Epithelial cell of proximal tubule (primary cell): ENCODE measurements at regions not wholly inside any gene's neighbourhood (a gene's known extent, or its start where the extent isn't known, plus 50 kb on each side); places are given as distances from the start of the nearest gene placed in this dataset.

Source experiments
- DNase-seq: peaks from one replicate; pipeline ENCODE4 v3.0.0-alpha.2; 2011; ENCODE audit warnings: low read depth
- H3K4me3 ChIP-seq: 2 replicates; pipeline ENCODE4 v1.5.1; 2011; ENCODE audit warnings: low read depth, mild to moderate bottlenecking, low read length
- CTCF ChIP-seq: conservative IDR thresholded peaks from 2 replicates; pipeline ENCODE4 v1.5.1; 2012; ENCODE audit warnings: low read depth, mild to moderate bottlenecking, low read length

DNA sequence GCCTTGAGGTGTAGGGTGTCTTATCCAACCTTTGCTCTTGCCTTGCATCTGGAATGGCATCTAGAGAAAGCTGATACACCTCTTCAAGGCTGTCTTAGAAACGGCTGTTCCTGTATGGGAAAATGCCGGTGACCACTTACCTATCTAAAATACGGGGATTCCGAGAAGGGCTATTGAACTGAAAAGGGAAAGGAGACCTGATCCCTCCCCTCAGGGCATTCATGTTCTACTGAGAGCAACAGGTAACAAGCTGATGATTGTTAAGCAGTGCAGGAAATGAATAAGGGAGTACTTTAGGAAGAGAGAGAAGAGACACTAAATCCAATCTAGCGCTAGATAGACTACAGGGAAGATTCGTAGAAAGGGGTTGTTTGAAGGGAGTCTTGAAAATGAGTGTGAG, 1388.1 kb downstream of the FAM181B start:
- H3K4me3 ChIP-seq: no peak overlapping the region
- DNase-seq: no peak
- no peak for TF ChIP-seq CTCF

GRCh38 chr11:81342966-81343365, 1390.7 kb downstream of the FAM181B start:
- no peak overlapping the region for H3K4me3 ChIP-seq
- DNase-seq: no peak
- no peak for TF ChIP-seq CTCF

GRCh38 chr11:81340225-81340624, 1393.4 kb downstream of the FAM181B start:
- no peak for TF ChIP-seq CTCF
- no peak overlapping the region for H3K4me3 ChIP-seq
- no peak for DNase-seq

DNA sequence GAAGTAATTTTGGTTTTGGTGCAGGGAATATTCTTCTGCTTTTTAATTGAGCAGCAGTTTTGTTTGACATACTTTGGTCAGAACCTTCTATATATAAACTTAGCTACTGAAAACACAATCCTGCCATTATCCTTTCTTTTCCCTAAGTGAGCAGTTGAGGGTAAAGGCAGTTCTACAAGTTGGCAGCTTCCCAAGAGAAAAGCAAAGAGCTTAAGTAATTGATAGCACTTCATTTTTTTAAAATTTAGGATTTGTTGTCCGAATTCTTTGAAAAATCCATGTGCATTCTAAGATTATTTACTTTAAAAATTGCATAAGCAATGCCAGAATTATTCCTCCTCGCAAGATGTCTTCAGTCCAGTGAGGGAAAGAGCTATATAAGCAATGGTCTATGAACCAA, 1394.1 kb downstream of the FAM181B start:
- no peak for TF ChIP-seq CTCF
- no peak overlapping the region for H3K4me3 ChIP-seq
- DNase-seq: no peak

DNA sequence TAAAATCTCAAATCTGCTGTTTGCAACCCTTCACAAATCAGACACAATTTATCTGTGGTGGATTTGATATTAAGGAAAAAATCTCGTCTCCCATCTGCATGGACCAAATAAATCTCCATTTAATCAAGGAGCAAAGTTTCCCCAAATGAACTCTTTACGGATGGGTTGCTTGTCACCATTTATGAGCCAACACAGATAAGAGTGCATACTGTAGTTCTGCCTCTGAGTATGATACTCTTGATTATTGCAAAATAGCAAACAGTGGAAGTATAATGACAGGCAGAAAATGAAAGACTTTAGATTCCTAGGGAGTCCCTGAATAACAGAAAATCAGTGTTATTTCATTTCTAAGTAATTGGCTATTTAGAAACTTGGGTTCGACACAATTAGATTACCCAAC, 1395.9 kb downstream of the FAM181B start:
- no peak overlapping the region for H3K4me3 ChIP-seq
- TF ChIP-seq CTCF: no peak
- no peak for DNase-seq

GRCh38 chr11:81332276-81332675, 1401.4 kb downstream of the FAM181B start:
- H3K4me3 ChIP-seq: no peak overlapping the region
- no peak for DNase-seq
- TF ChIP-seq CTCF: no peak

DNA sequence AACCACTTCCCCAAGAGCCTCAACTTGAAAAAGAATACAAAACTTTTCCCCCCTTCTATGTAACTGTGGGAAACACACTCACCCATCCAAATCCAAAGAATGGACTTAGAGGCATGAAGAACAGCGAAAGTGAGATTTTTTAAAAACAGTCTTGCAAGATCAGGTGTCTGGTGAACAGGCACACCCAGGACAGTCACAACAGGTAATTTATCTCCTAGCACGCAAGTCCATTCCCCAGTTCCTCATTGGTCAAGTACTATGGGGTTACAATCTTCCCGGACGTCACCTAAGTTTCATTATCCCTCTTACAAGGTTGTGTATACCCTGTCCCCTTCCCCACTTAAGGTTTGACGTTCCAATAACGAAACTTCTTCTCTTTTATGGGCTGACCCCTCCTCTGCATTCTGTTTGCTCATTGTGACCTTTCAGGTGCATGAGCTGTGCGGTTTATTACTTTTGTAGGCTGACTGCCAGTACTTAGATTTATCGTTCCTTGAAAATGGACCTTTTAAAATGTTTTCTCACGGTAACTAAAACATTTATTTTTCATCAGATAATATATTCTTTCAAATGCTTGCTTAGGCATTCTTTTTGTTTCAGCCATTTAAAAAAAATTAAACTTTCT, 1401.9 kb downstream of the FAM181B start:
- no peak for TF ChIP-seq CTCF
- DNase-seq: no peak
- no peak overlapping the region for H3K4me3 ChIP-seq
